ENCODE measurements at regions not wholly inside any gene's neighbourhood (a gene's known extent, or its start where the extent isn't known, plus 50 kb on each side); places are given as distances from the start of the nearest gene placed in this dataset.

DNA sequence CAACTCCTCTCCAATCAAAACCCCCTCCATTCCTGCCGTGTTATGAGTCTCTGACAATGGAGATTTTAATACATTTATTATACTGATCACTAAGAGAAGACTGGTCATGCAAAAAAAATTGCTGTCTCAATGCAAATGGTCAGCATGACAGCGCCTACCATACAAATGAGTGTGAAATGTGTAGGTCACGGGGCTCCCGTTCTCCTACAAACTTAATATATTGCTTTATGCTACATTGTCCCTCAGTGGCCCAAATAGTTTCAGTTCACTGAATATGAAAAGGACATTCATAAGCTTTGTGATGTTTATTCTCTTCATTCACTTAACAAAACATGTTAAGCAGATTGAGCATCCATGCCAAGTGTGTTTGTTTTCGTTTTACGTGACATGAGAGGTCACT lies 116.1 kb downstream of the SPANXN3 start:
- DNase-seq (ENCODE audit: low spot score): no peak
- Mint-ChIP-seq H3K4me1 (ENCODE audit: unreplicated experiment) (no peaks in the 10 kb centered on the region), H3K27me3 (ENCODE audit: unreplicated experiment) (peaks cover 1% of the 10 kb centered on the region), H3K36me3 (ENCODE audit: low read depth, unreplicated experiment) (no peaks in the 10 kb centered on the region), H3K9me3 (ENCODE audit: unreplicated experiment) (no peaks in the 10 kb centered on the region), H3K4me3 (ENCODE audit: unreplicated experiment) (no peak overlapping the region), H3K27ac (ENCODE audit: unreplicated experiment) (no peak overlapping the region)
- TF ChIP-seq, protein P1, sequence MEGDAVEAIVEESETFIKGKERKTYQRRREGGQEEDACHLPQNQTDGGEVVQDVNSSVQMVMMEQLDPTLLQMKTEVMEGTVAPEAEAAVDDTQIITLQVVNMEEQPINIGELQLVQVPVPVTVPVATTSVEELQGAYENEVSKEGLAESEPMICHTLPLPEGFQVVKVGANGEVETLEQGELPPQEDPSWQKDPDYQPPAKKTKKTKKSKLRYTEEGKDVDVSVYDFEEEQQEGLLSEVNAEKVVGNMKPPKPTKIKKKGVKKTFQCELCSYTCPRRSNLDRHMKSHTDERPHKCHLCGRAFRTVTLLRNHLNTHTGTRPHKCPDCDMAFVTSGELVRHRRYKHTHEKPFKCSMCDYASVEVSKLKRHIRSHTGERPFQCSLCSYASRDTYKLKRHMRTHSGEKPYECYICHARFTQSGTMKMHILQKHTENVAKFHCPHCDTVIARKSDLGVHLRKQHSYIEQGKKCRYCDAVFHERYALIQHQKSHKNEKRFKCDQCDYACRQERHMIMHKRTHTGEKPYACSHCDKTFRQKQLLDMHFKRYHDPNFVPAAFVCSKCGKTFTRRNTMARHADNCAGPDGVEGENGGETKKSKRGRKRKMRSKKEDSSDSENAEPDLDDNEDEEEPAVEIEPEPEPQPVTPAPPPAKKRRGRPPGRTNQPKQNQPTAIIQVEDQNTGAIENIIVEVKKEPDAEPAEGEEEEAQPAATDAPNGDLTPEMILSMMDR (IDR thresholded peaks at IDR 0.05; ENCODE audit: unreplicated experiment): no peak

- H3K36me3 Mint-ChIP-seq (ENCODE audit: low read depth, unreplicated experiment): no peaks in the 10 kb centered on the region
- TF ChIP-seq, protein P1 (IDR thresholded peaks at IDR 0.05; ENCODE audit: unreplicated experiment): no peak
- no peak overlapping the region for H3K4me3 Mint-ChIP-seq (ENCODE audit: unreplicated experiment)
- no peaks in the 10 kb centered on the region for H3K9me3 Mint-ChIP-seq (ENCODE audit: unreplicated experiment)
- DNase-seq (ENCODE audit: low spot score): no peak
- no peak overlapping the region for H3K27ac Mint-ChIP-seq (ENCODE audit: unreplicated experiment)
- no peaks in the 10 kb centered on the region for H3K27me3 Mint-ChIP-seq (ENCODE audit: unreplicated experiment)
- H3K4me1 Mint-ChIP-seq (ENCODE audit: unreplicated experiment): no peaks in the 10 kb centered on the region
These were observed 138.4 kb downstream of the SPANXN3 start for GRCh38 chrX:143378851-143379250.

DNA sequence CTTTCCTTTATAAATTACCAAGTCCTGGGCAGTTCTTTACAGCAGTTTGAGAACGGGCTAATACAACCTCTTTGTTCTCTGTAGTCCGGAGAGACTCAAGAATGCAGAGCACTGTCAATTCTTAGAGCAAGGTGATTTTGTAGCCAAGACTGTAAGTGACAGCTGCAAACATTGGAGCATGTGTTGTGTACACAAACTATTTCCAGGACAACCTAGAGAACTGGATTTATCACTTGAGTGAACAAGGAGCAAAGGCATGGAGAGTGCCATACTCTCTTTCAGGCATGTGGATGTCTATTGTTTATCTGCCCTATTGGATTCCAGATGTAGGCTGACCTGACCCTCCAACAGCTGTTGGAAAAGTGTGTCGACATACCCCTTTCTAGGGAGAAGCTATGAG lies 153.9 kb downstream of the SPANXN3 start:
- no peak overlapping the region for H3K4me3 Mint-ChIP-seq (ENCODE audit: unreplicated experiment)
- no peaks in the 10 kb centered on the region for H3K4me1 Mint-ChIP-seq (ENCODE audit: unreplicated experiment)
- TF ChIP-seq, protein P1 (IDR thresholded peaks at IDR 0.05; ENCODE audit: unreplicated experiment): no peak
- no peaks in the 10 kb centered on the region for H3K36me3 Mint-ChIP-seq (ENCODE audit: low read depth, unreplicated experiment)
- H3K27me3 Mint-ChIP-seq (ENCODE audit: unreplicated experiment): no peaks in the 10 kb centered on the region
- no peaks in the 10 kb centered on the region for H3K9me3 Mint-ChIP-seq (ENCODE audit: unreplicated experiment)
- H3K27ac Mint-ChIP-seq (ENCODE audit: unreplicated experiment): no peak overlapping the region
- no peak for DNase-seq (ENCODE audit: low spot score)

DNA sequence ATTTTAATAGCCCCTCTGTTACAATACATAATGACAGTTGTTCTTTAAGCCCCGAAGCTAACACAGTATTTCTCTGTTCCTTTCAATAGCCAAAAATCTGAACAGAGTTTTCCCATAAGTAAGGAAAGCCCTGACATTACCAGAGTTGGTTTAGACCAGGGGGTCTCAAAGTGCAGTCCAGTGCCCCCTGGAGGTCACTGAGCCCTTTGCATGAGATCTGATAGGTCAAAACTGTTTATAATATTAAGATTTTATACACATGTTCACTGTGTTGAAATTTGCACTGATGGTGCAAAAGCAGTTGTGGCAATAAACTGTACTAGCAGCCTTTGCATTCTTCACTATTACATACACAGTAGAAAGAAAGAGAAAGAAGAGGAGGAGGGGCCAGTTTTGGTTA lies 177.1 kb downstream of the SPANXN3 start:
- Mint-ChIP-seq H3K36me3 (ENCODE audit: low read depth, unreplicated experiment) (no peaks in the 10 kb centered on the region), H3K4me3 (ENCODE audit: unreplicated experiment) (no peak overlapping the region), H3K9me3 (ENCODE audit: unreplicated experiment) (no peaks in the 10 kb centered on the region), H3K27ac (ENCODE audit: unreplicated experiment) (no peak overlapping the region), H3K4me1 (ENCODE audit: unreplicated experiment) (no peaks in the 10 kb centered on the region), H3K27me3 (ENCODE audit: unreplicated experiment) (no peaks in the 10 kb centered on the region)
- TF ChIP-seq, protein P1 (IDR thresholded peaks at IDR 0.05; ENCODE audit: unreplicated experiment): no peak
- no peak for DNase-seq (ENCODE audit: low spot score)

DNA sequence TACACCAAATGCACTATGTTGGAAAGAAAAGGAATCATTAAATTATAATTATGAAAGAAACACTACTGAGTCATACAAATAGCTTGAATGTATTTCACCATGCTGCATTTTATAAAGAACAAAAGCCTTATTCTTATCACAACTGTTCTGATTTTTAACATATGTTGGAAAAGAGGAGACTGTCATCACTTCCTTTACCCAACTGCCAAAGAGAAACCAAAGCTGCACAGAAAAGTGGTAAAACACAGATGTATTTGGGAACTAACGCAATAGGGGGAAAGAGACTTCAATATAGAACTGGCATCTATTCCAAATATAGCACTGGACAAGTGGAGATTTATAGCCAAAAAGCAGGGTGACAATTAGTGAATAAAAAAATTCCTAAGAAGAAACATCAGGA lies 181.0 kb downstream of the SPANXN3 start:
- no peak for DNase-seq (ENCODE audit: low spot score)
- TF ChIP-seq, protein P1 (IDR thresholded peaks at IDR 0.05; ENCODE audit: unreplicated experiment): no peak
- no peaks in the 10 kb centered on the region for H3K9me3 Mint-ChIP-seq (ENCODE audit: unreplicated experiment)
- no peaks in the 10 kb centered on the region for H3K4me1 Mint-ChIP-seq (ENCODE audit: unreplicated experiment)
- H3K4me3 Mint-ChIP-seq (ENCODE audit: unreplicated experiment): no peak overlapping the region
- H3K36me3 Mint-ChIP-seq (ENCODE audit: low read depth, unreplicated experiment): no peaks in the 10 kb centered on the region
- H3K27me3 Mint-ChIP-seq (ENCODE audit: unreplicated experiment): no peaks in the 10 kb centered on the region
- no peak overlapping the region for H3K27ac Mint-ChIP-seq (ENCODE audit: unreplicated experiment)

Measured in endothelial cell (in vitro differentiated cells).